M059J (cell line): ENCODE measurements at regions not wholly inside any gene's neighbourhood (a gene's known extent, or its start where the extent isn't known, plus 50 kb on each side); places are given as distances from the start of the nearest gene placed in this dataset.

ENCODE experiments used
- DNase-seq: peaks from one replicate; pipeline ENCODE4 v3.0.0-alpha.2; 2012; ENCODE audit warnings: low read depth

DNA sequence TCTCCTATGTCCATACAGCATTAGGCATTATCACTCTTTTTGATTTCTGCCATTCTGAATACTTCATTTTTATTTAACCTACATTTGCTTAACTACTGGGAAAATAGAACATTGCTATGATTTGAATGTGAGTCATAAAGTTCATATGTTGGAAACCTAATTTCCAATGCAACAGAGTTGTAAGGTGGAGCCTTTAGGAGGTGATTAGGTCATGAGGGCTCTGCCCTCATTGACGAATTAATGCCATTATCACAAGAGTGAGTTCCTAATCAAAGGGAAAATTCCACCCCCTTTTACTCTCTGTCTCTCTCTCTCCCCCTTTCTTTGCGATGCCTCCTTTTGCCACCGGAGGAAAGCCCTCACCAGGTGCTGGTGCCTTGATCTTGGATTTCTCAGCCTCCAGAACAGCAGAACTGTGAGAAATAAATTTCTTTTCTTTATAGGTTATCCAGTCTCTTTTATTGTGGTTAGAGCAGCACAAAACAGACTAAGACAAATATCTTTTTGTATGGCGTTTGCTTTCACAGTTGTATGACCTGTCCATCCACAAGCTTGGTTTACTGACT is 180.1 kb upstream of the ARID2 start:
- no peak for DNase-seq

DNA sequence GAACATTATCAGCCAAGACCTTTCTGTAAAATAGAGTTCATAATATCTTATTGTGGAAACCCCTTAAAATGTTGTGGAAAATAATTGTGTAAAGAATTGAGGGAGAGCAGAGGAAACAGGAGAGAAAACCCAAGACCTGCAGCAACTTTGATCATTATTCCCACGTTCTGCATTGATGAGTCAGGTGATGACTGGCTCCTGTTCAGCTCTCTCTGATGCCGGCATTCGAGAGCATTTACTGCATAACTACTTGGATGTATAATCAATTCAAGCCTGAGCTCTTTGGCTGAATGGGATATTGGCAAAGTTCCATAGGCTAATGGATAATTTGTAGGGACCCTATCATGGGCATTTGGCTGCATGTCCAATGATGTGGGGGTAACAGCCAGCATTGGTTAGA is 176.3 kb upstream of the ARID2 start:
- DNase-seq = peak; percentile 6

- DNase-seq = no peak
Observed at GRCh38 chr12:45557016-45557415, 172.5 kb upstream of the ARID2 start.

- no peak for DNase-seq
Observed at GRCh38 chr12:45558353-45558752, 171.2 kb upstream of the ARID2 start.

DNA sequence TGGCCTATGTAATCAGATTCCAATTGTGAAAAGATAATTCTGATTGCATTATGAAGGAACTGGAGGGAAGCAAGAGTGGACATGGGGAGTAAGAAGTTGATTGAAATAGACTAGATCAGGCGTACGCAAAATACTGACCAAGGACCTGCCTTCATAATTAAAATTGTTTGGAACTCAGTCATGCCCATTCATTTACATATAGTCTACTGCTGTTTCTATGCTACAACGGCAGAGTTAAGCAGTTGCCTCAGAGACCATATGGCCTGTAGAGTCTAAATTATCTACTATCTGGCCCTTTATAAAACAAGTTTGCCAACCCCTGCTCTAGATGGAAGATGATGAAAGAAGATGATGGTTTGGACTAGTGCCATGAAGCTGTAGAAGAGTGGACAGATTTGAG is 170.0 kb upstream of the ARID2 start:
- no peak for DNase-seq

- no peak for DNase-seq
Observed at GRCh38 chr12:45560689-45561088, 168.8 kb upstream of the ARID2 start.

DNA sequence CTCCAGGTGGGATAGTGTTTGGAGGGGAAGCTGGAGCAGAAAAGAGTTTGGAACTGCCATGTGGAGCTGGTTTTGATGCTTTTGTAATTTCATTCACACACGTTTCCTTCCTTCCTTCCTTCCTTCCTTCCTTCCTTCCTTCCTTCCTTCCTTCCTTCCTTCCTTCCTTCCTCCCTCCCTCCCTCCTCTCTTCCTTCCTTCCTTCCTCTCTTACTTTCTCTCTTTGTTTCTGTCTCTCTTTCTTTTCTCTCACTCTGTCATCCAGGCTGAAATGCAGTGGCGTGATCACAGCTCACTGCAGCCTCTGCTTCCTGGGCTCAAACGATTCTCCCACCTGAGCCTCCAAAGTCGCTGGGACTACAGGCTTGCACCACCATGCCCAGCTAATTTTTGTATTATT is 168.0 kb upstream of the ARID2 start:
- no peak for DNase-seq

- DNase-seq = no peak
Observed at GRCh38 chr12:45565590-45565989, 163.9 kb upstream of the ARID2 start.

DNA sequence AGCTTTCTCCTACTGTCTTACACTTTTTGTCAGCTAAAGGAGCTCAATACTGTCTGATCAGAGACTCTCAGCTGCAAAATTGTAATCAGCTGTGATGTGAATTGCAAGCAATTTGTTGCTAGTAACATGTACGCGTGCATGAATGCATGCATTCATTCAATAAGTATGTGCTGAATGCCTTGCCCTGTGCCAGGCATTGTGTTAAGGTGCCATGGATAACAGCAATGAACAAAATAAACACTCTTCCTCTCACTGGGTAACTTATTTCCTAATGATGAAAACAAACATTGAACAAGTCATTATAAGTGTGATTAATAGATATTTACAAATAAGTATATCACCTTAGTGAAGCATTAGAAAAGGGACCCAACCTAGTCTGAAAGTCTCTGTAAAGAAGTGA is 163.2 kb upstream of the ARID2 start:
- no peak for DNase-seq

DNA sequence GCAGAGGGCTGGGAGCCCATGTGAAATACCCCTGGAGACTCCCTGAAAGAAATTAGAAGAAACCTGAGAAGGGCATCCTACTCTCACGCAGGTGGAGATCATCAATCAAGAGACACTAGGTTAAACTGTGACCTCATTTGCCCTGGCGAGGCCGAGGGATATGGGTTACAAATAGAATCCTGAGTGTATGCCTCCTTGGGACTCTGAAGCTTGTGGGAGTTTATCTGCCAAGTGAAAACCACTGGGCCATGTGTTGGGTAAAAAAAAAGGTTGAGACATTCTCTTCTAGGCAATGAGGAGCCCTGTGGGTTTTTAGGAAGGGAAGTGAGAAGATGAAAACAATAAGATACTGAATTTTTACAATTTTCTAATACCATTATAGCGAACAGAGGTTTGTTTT is 160.7 kb upstream of the ARID2 start:
- DNase-seq = no peak

- no peak for DNase-seq
Observed at GRCh38 chr12:45570501-45570900, 159.0 kb upstream of the ARID2 start.

DNA sequence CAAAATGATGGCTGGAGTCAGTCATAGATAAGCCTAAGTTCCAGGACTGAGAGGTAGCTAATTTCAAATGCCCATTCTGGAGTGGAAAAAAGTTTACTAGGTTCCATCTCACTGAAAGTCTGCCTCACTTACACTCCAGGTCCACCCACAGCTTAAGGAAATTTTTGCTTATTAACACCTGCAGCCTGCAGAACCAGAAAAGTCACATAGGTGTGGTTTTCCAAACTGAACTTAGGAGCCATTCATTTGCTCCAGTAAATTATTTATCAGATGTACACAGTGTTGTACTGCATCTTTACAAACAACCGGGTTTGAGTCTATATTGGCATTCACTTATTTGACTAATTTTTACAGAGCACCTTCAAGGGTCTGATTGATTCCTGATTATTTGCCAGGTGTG is 157.4 kb upstream of the ARID2 start:
- DNase-seq = no peak

- no peak for DNase-seq
Observed at GRCh38 chr12:45575417-45575816, 154.1 kb upstream of the ARID2 start.

DNA sequence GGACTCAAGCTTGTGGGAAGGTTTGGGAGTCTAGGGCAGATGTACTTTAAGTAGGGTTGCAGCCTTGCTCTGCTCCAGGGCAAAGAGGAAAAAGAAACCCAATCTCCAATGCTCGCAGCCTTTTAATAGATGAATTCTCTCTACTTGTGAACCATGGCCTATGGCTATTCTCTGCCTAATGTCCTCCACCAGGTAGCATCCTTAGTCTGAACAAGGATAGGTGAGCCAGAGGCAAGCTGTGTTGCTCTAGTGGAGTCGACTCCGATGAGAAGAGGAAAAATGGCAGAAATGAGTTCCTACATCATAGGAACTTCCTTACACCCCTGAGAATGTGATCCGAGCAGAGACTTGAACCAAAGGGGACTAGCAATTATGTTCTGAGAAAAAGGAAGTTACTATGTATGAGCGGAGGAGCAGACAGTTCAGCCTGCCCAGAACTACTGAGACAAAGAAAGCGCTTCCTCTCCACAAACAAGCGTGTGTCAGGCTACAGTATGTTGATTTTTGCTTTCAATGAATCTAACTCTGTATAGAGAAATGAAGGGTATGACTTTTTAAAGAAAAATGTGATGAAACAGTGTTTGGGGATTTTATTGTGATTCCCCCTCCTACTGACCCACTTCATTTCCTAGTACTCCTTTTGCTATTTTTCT is 153.6 kb upstream of the ARID2 start:
- DNase-seq = no peak

DNA sequence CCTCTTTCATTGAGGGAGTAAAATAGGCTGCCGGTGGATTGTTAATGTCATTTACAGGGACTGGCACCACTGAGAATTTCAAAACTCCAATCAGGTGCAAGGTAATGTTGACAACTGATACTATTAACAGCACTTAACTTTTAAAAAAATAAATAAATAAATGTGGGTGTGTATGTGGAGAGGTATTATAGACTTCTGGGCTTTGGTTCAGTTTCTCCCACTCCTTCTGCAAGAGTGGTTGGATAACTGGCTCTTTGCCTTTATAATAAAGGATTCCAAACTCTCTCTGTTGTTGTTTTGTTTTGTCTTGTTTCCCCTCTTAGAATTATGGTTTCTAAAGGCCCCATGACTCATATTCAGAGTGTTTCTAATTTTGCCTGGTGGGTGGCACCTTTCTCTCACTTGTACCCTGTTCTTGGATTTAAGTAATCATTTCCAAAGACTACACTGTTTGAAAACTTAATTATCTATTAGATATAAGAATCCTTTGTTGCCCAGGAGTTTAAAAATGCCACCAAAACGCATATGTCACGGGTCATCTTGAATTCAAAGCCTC is 151.6 kb upstream of the ARID2 start:
- no peak for DNase-seq

DNA sequence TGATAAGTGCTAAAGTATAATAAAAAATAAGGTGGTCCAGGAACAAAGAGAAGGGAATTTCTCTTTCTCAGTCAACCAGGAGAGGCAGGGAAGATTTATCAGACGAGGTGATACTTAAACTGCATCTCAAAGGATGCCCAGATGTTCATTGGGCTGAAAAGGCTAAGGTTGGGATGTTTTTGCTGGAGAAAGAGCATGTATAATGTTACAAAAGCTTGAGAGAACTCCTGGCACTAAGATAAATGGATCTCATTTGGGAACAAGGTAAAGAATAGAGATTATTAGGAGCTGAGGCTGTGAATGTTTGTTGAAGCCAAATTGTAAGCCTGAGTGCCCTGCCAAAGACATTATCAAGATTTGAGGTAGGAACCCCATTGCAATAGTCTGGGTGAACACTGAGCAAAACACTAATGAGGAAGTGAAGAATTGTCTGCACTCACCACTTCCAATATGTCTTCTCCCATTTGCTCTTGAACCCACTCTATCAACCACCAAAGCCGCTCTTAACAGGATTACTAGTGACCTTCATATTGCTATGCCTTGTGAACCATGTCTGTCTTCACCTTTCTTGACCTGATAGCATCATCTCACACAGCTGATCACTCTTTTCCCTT is 149.0 kb upstream of the ARID2 start:
- DNase-seq = no peak

GRCh38 chr12:45581112-45581511 is 148.4 kb upstream of the ARID2 start:
- DNase-seq = no peak

DNA sequence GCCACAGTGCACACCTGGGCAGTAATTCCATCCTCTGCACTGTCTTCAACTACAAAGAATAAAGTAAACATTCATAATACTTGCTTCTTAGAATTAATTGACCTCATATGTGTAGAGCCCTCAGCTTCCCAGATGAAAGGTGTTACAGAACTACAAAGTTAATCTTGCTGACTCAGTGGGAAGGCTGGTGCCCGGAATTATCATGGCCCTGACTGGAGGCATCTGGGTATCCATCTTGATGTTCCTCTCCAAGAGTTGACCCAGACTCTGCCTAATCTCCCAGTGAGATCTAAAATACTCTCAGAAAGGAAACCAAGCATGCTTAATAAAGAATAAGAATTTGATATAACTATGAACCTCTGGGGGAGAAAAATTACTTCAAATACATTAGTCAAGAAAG is 147.0 kb upstream of the ARID2 start:
- DNase-seq = no peak

DNA sequence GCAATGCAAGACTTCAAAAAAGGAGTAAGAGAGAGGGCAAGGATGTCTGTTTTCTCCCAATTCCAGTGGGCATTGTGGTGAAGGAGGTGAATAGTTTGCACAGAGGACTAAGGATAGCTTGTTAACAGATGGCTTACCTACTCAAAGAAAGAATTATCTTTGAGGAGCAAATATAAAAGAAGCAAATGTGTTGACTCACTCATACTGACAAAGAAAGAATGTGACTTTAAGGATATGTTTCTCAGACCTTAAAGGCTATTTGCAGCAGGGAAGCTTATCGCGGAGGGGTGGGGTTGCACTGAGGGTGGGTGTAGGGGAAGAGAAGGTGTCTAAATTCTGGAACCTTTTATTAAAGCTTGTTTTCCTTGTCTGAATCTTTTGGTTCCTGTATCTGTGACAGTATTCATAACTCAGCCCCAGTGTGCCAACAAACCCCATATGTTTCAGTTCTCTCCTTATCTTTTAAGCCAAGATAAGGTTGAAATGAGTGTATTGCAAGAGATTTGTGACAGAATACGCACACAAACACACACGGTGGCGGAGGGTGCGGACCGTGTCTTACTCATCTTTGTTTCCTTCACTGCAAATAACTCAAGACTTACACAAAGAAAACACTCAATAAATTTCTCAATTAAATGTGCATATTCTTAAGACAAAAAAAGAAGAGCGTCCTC is 146.4 kb upstream of the ARID2 start:
- no peak for DNase-seq

DNA sequence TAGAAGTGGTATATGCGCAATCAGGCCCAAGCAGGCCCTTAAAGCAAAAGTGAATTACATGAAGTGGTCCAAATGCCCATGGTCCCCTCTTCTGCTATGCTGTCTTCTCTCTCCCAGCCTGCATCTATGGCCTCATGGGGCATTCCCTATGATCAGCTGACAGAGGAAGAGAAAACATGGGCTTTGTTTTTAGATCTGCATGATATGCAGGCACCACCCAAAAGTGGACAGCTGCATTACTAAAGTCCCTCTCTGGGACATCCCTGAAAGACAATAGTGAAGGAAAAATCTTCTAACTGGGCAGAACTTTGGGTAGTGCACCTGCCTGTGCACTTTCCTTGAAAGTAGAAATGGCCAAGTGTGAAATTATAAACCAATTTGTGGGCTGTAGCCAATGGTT is 145.2 kb upstream of the ARID2 start:
- no peak for DNase-seq

GRCh38 chr12:45585522-45586230 is 143.8 kb upstream of the ARID2 start:
- DNase-seq = no peak

DNA sequence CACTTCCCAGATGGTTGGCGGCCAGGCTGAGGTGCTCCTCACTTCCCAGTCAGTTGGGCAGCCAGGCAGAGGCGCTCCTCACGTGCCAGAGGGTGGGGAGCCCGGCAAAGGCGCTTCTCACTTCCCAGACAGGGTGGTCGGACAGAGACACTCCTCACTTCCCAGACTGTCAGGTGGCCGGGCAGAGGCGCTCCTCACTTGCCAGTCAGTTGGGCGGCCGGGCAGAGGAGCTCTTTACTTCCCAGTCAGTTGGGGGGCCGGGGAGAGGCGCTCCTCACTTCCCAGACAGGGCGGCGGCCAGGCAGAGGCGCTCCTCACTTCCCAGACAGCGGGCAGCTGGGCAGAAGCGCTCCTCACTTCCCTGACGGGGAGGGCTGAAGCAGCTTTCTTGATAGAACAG is 143.0 kb upstream of the ARID2 start:
- no peak for DNase-seq
